Colonic mucosa (tissue), 4 donors: ENCODE measurements at regions not wholly inside any gene's neighbourhood (a gene's known extent, or its start where the extent isn't known, plus 50 kb on each side); places are given as distances from the start of the nearest gene placed in this dataset.

Source experiments
- DNase-seq: peaks from one replicate; pipeline ENCODE4 v3.0.0-alpha.2; 2020
- H3K27ac ChIP-seq: fragments of 200-600 bp; one replicate; pipeline ENCODE4 v1.8.0; 2021
- H3K27me3 ChIP-seq: fragments of 200-600 bp; one replicate; pipeline ENCODE4 v1.8.0; 2021
- H3K36me3 ChIP-seq: fragments of 200-600 bp; one replicate; pipeline ENCODE4 v1.8.0; 2021
- H3K4me1 ChIP-seq: fragments of 200-600 bp; one replicate; pipeline ENCODE4 v1.8.0; 2021; ENCODE audit warnings: mild to moderate bottlenecking
- H3K4me3 ChIP-seq: fragments of 200-600 bp; one replicate; pipeline ENCODE4 v1.8.0; 2021
- H3K9ac ChIP-seq, 2 donors: one replicate each; pipeline ENCODE4 v1.7.0; 2013; ENCODE audit warnings: control low read depth in 2 of 2, low read depth in 2 of 2, low read length in 2 of 2
- H3K9me3 ChIP-seq: fragments of 200-600 bp; one replicate; pipeline ENCODE4 v1.8.0; 2021
- CTCF ChIP-seq: fragments of 200-600 bp; IDR thresholded peaks from one replicate; pipeline ENCODE4 v1.8.0; 2022; ENCODE audit warnings: antibody characterized with exemption, mild to moderate bottlenecking
- intact Hi-C: fragments of 100-400 bp; cut with DNase I; formaldehyde crosslinking; loops from one replicate; pipeline ENCODE4 v1.14.1; 2022
- donor health status: healthy.
- donor health status: DM: no; HTN: no; CAD: no.
- donor health status: DM: no; HTN: no; CAD: no.

GRCh38 chr7:41188163-41189130 is 514.4 kb downstream of the INHBA start:
- TF ChIP-seq CTCF = no peak
- DNase-seq = no peak
- H3K9ac ChIP-seq = no peak overlapping the region
- H3K27me3 ChIP-seq = no peaks in the 10 kb centered on the region
- H3K4me3 ChIP-seq = no peak overlapping the region
- no peak overlapping the region for H3K27ac ChIP-seq
- no peaks in the 10 kb centered on the region for H3K36me3 ChIP-seq
- H3K9me3 ChIP-seq = no peaks in the 10 kb centered on the region
- intact Hi-C loops = no loop called here
- H3K4me1 ChIP-seq = no peaks in the 10 kb centered on the region

- H3K4me3 ChIP-seq = no peak overlapping the region
- no peaks in the 10 kb centered on the region for H3K27me3 ChIP-seq
- no peaks in the 10 kb centered on the region for H3K9me3 ChIP-seq
- H3K36me3 ChIP-seq = no peaks in the 10 kb centered on the region
- H3K4me1 ChIP-seq = no peaks in the 10 kb centered on the region
- no peak overlapping the region for H3K27ac ChIP-seq
- intact Hi-C loops = no loop called here
- DNase-seq = no peak
- TF ChIP-seq CTCF = no peak
- no peak overlapping the region for H3K9ac ChIP-seq
Observed at GRCh38 chr7:41187322-41187721, 515.6 kb downstream of the INHBA start.

GRCh38 chr7:41185851-41186250 is 517.0 kb downstream of the INHBA start:
- no peak overlapping the region for H3K4me3 ChIP-seq
- no peak for TF ChIP-seq CTCF
- H3K4me1 ChIP-seq = no peaks in the 10 kb centered on the region
- no peaks in the 10 kb centered on the region for H3K36me3 ChIP-seq
- no peaks in the 10 kb centered on the region for H3K27me3 ChIP-seq
- DNase-seq = no peak
- no peaks in the 10 kb centered on the region for H3K9me3 ChIP-seq
- intact Hi-C loops = no loop called here
- H3K27ac ChIP-seq = no peak overlapping the region
- H3K9ac ChIP-seq = no peak overlapping the region

- intact Hi-C loops = no loop called here
- TF ChIP-seq CTCF = no peak
- H3K9ac ChIP-seq = no peak overlapping the region
- H3K9me3 ChIP-seq = no peaks in the 10 kb centered on the region
- DNase-seq = no peak
- H3K4me3 ChIP-seq = no peak overlapping the region
- no peaks in the 10 kb centered on the region for H3K36me3 ChIP-seq
- no peak overlapping the region for H3K27ac ChIP-seq
- H3K4me1 ChIP-seq = no peaks in the 10 kb centered on the region
- no peaks in the 10 kb centered on the region for H3K27me3 ChIP-seq
Observed at GRCh38 chr7:41183741-41184140, 519.1 kb downstream of the INHBA start.

- Histone ChIP-seq H3K27me3 (no peaks in the 10 kb centered on the region), H3K9ac (no peak overlapping the region), H3K9me3 (no peaks in the 10 kb centered on the region), H3K36me3 (no peaks in the 10 kb centered on the region), H3K27ac (no peak overlapping the region), H3K4me1 (no peaks in the 10 kb centered on the region), H3K4me3 (no peak overlapping the region)
- no peak for DNase-seq
- no peak for TF ChIP-seq CTCF
- intact Hi-C loops = no loop called here
Observed at GRCh38 chr7:41182782-41183181, 520.1 kb downstream of the INHBA start.
